MCF 10A (cell line): ENCODE measurements at regions not wholly inside any gene's neighbourhood (a gene's known extent, or its start where the extent isn't known, plus 50 kb on each side); places are given as distances from the start of the nearest gene placed in this dataset.

Source experiments
- BruUV-seq: library from RNA; stranded (reverse); fragments of 400-500 nt; replicated peaks from 2 replicates; lab custom pipeline; 2021; lab: Mats Ljungman, UMichigan
- CTCF ChIA-PET: fragments of 300-600 bp; sonication (Branson Sonifier 250); formaldehyde crosslinking; extraction: SDS; loops from one replicate; lab custom pipeline; 2021; ENCODE audit warnings: antibody characterized with exemption, inconsistent platforms; lab: Yijun Ruan, JAX
- POLR2A ChIA-PET: fragments of 300-600, 350-650 bp; sonication (Branson Sonifier 250); formaldehyde crosslinking; extraction: SDS; loops from one replicate; lab custom pipeline; 2020; ENCODE audit warnings: antibody characterized with exemption, inconsistent platforms; lab: Yijun Ruan, JAX
- DNase-seq: peaks from one replicate; pipeline ENCODE4 v3.0.0-alpha.2; 2018; ENCODE audit not compliant: unreplicated experiment
- H3K27ac Mint-ChIP-seq: one replicate; pipeline ENCODE4 v1.8.0; 2022; ENCODE audit warnings: mild to moderate bottlenecking, low read depth, mixed read lengths; ENCODE audit not compliant: unreplicated experiment
- H3K27me3 Mint-ChIP-seq: one replicate; pipeline ENCODE4 v1.8.0; 2022; ENCODE audit warnings: mixed read lengths; ENCODE audit not compliant: insufficient read depth, unreplicated experiment
- H3K36me3 Mint-ChIP-seq: one replicate; pipeline ENCODE4 v1.8.0; 2022; ENCODE audit warnings: mild to moderate bottlenecking, moderate library complexity, mixed read lengths; ENCODE audit not compliant: insufficient read depth, unreplicated experiment
- H3K4me1 Mint-ChIP-seq: one replicate; pipeline ENCODE4 v1.8.0; 2022; ENCODE audit warnings: mixed read lengths; ENCODE audit not compliant: insufficient read depth, unreplicated experiment
- H3K4me3 Mint-ChIP-seq: one replicate; pipeline ENCODE4 v1.8.0; 2022; ENCODE audit warnings: mild to moderate bottlenecking, moderate library complexity, mixed read lengths; ENCODE audit not compliant: unreplicated experiment
- H3K9me3 Mint-ChIP-seq: one replicate; pipeline ENCODE4 v1.8.0; 2022; ENCODE audit warnings: mixed read lengths; ENCODE audit not compliant: unreplicated experiment
- CTCF ChIP-seq: fragments of 200-600 bp; IDR thresholded peaks from one replicate; pipeline ENCODE4 v1.8.0; 2022; ENCODE audit warnings: antibody characterized with exemption, mild to moderate bottlenecking; ENCODE audit not compliant: unreplicated experiment
- intact Hi-C: fragments of 100-400 bp; cut with micrococcal nuclease; formaldehyde crosslinking; loops from 2 replicates; pipeline ENCODE4 v1.14.1; 2022

DNA sequence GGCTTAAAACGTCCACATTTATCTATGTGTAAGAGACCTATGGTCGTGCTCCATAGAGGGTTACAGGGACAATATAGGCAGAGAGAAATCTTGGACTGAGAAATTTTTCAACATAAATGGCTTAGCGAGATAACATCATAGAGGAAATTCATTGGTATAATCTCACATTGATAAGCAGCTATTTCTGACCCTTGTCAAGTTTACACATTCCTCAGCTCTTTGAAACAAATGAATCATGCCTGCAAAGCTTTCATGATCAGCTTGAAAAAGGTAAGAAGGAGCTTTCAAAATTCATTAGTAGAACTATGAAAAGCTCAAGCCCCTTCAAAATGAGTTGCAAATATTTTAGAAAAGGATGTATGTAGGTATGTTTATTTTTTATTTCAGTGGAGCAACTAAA lies 478.8 kb downstream of the NEBL start:
- no peak for TF ChIP-seq CTCF
- Mint-ChIP-seq H3K4me1 (no peaks in the 10 kb centered on the region), H3K27ac (no peak overlapping the region), H3K36me3 (no peaks in the 10 kb centered on the region), H3K27me3 (no peaks in the 10 kb centered on the region), H3K9me3 (no peaks in the 10 kb centered on the region), H3K4me3 (no peak overlapping the region)
- ChIA-PET CTCF (interaction anchor here (0.6 kb wide), 1 partner anchor 1002 kb away, joined by 3 read pairs; no protein-coding TSS in a partner anchor), POLR2A (interaction anchor here (0.9 kb wide), 1 partner anchor 22 kb away, joined by 3 read pairs; no protein-coding TSS in a partner anchor)
- DNase-seq, result no peak
- intact Hi-C loops, result no loop called here
- no TSS peak for BruUV-seq

DNA sequence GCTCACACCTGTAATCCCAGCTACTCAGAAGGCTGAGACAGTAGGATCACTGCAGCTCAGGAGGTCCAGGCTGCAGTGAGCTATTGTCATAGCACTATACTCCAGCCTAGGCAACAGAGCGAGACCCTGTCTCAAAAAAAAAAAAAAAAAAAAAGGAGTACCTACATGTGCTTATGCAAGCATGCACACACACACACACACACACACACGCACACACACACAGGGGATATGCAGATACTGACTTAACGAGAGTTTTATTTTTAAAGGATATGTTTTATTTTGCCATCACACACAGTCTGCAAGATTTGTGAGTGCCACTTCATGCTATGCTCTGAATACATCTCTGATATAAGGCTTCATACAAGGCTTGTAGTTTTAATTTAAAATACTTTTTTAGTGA lies 479.3 kb downstream of the NEBL start:
- no peaks in the 10 kb centered on the region for H3K4me1 Mint-ChIP-seq
- no peaks in the 10 kb centered on the region for H3K9me3 Mint-ChIP-seq
- no peaks in the 10 kb centered on the region for H3K36me3 Mint-ChIP-seq
- H3K27ac Mint-ChIP-seq, result no peak overlapping the region
- BruUV-seq, result no TSS peak
- POLR2A ChIA-PET, result interaction anchor here (0.9 kb wide), 1 partner anchor 22 kb away, joined by 3 read pairs; no protein-coding TSS in a partner anchor
- intact Hi-C loops, result no loop called here
- no peaks in the 10 kb centered on the region for H3K27me3 Mint-ChIP-seq
- CTCF ChIA-PET, result interaction anchor here (0.7 kb wide), 1 partner anchor 50 kb away, joined by 5 read pairs; no protein-coding TSS in a partner anchor
- H3K4me3 Mint-ChIP-seq, result no peak overlapping the region
- TF ChIP-seq CTCF, result no peak
- DNase-seq, result no peak

DNA sequence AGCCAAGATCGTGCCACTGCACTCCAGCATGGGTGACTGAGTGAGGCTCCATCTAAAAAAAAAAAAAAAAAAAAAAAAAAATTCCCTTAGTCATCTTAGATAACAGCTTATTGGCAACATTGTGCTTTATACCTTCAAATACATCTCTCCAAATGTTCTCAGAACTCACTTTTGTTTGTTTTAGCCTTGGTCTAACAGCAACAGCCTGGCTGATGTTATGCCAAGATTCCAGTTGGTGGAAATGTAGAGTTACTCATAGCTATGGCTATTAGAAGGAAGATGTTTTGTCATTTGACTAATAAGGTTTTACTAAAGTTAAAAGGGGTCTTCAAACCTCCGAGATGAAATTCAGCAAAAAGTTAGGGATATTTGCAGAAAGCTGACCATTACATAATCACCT lies 481.4 kb downstream of the NEBL start:
- Mint-ChIP-seq H3K36me3 (no peaks in the 10 kb centered on the region), H3K9me3 (no peaks in the 10 kb centered on the region), H3K27ac (no peak overlapping the region), H3K4me1 (no peaks in the 10 kb centered on the region), H3K27me3 (no peaks in the 10 kb centered on the region), H3K4me3 (no peak overlapping the region)
- CTCF ChIA-PET, result interaction anchor here (0.6 kb wide), 2 partner anchors 97 to 598 kb away, joined by 3 to 6 read pairs; no protein-coding TSS in a partner anchor
- POLR2A ChIA-PET, result interaction anchor here (0.5 kb wide), 1 partner anchor 564 kb away, joined by 3 read pairs; no protein-coding TSS in a partner anchor
- intact Hi-C loops, result no loop called here
- TF ChIP-seq CTCF, result no peak
- BruUV-seq, result no TSS peak
- peak; percentile 5 for DNase-seq

GRCh38 chr10:20407357-20407756 lies 489.8 kb downstream of the NEBL start:
- ChIA-PET POLR2A (no interaction called here), CTCF (no interaction called here)
- DNase-seq, result peak; percentile 1
- Mint-ChIP-seq H3K36me3 (no peaks in the 10 kb centered on the region), H3K27me3 (no peaks in the 10 kb centered on the region), H3K4me1 (no peaks in the 10 kb centered on the region), H3K9me3 (no peaks in the 10 kb centered on the region), H3K27ac (no peak overlapping the region), H3K4me3 (no peak overlapping the region)
- TF ChIP-seq CTCF, result no peak
- intact Hi-C loops, result no loop called here
- no TSS peak for BruUV-seq
